NB4 (cell line): ENCODE measurements at regions not wholly inside any gene's neighbourhood (a gene's known extent, or its start where the extent isn't known, plus 50 kb on each side); places are given as distances from the start of the nearest gene placed in this dataset.
"Not testable (repeated sequence)": the region's sequence is repeated elsewhere in the genome, so short reads cannot be mapped to it uniquely, and the experiment has no call there.

Experiments used
- DNase-seq: peaks from one replicate; pipeline ENCODE4 v3.0.0; 2010; ENCODE audit warnings: low read depth
- H3K4me3 ChIP-seq: one replicate; pipeline ENCODE4 v1.5.1; 2011; ENCODE audit warnings: mild to moderate bottlenecking, low read depth, low read length, moderate library complexity
- CTCF ChIP-seq: IDR thresholded peaks from one replicate; pipeline ENCODE4 v1.5.1; 2012; ENCODE audit warnings: low read depth, low read length
- MAX ChIP-seq: IDR thresholded peaks from 2 replicates; pipeline ENCODE4 v1.6.1; 2011; ENCODE audit warnings: low read depth, low read length
- MYC ChIP-seq: IDR thresholded peaks from 2 replicates; pipeline ENCODE4 v1.6.1; 2011; ENCODE audit warnings: low read depth, low read length
- POLR2A ChIP-seq: IDR thresholded peaks from 2 replicates; pipeline ENCODE4 v1.6.1; 2011; ENCODE audit warnings: mild to moderate bottlenecking; ENCODE audit not compliant: insufficient read length; ENCODE audit errors: extremely low read depth

GRCh38 chr18:79603321-79604204, 76.0 kb upstream of the CTDP1 start:
- TF ChIP-seq POLR2A = no peak
- no peak for TF ChIP-seq MAX
- TF ChIP-seq MYC = no peak
- no peak for TF ChIP-seq CTCF
- H3K4me3 ChIP-seq = no peak overlapping the region
- DNase-seq = peak; percentile 56

DNA sequence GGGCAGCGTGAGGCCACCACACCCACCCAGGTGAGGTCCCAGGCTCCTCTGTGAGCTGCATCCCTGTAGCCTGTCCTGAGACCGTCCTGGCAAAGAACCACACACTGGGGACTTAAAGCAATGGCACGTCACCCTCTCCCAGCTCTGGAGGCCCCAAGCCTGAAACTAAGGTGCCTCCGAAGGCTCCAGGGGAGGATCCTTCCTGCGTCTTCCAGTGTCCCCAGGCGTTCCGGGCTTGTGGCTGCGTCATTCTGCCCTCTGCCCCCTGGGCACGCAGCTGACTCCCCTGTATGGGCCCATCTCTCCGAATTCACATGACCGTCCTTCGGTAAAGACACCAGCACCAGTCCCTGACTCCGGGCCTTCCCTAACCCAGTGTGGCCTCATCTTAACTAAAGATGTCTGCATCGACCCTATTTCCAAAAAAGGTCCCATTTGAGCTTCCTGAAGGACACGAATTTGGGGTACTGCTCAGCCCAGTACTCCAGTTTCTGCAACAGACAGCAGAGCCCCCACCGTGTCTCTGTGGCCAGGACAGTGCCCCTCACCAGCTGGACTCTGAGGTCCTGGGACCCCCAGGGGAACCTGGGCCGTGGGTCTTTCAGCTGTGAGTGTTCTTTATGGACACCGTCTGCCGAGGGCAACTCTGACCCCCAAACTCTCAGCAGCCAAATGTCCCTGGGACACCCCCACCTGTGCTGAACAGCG, 75.2 kb upstream of the CTDP1 start:
- TF ChIP-seq CTCF = no peak
- TF ChIP-seq MYC = no peak
- no peak for TF ChIP-seq MAX
- TF ChIP-seq POLR2A = no peak
- DNase-seq = no peak
- no peak overlapping the region for H3K4me3 ChIP-seq

DNA sequence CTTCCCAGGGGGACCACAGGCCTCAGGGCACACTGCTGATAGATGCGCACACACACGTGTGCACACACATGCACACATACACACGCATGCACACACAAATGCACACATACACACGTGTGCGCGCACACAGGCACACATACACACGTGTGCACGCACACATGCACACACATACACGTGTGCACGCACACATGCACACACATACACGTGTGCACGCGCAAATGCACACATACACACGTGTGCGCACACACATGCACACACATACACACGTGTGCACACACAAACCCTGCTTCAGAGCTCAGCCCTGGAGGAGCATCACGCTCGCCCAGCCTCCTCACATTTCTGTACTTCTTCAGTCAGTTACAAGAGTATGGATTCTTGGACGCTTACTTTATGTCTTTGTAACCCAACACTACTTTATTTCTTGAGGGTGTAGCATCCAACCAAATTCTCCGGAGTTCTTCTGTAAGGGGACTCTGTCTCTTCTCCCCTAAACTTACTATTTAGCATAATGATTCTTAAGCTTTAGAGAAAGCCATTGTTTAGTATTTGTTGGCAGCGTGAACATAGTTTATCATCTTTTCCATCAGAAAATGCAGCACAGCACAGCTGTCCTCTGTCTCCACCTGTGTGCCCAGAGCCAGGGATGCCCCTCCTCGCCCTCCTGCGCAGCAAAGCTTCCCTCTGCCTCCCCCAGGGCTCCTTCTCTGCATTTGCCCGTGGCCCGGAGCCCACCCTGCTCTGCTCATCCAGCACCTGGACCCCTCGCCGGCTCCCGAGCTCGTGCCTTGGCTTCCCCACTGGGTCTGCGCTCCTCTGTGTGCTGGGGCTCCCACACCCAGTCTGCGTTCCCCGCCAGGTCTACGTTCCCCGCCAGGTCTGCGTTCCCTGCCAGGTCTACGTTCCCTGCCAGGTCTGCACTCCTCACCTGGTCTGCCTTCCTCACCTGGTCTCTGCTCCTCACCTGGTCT, 74.4 kb upstream of the CTDP1 start:
- TF ChIP-seq CTCF (no peak), MAX (no peak), POLR2A (no peak), MYC (no peak)
- no peak overlapping the region for H3K4me3 ChIP-seq
- DNase-seq = no peak

DNA sequence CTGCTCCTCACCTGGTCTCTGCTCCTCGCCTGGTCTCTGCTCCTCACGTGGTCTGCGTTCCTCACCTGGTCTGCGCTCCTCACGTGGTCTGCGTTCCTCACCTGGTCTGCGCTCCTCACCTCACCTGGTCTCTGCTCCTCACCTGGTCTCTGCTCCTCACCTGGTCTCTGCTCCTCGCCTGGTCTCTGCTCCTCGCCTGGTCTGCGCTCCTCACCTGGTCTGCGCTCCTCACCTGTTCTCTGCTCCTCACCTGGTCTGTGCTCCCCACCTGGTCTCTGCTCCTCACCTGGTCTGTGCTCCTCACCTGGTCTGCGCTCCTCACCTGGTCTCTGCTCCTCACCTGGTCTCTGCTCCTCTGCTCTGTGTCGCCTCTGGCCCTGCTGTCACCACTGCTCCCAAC, 73.5 kb upstream of the CTDP1 start:
- not testable (repeated sequence) for DNase-seq, H3K4me3 ChIP-seq

- no peak for DNase-seq
- H3K4me3 ChIP-seq = no peak overlapping the region
- TF ChIP-seq POLR2A = no peak
Observed at GRCh38 chr18:79606621-79607331, 72.8 kb upstream of the CTDP1 start.

GRCh38 chr18:79607361-79607952, 72.1 kb upstream of the CTDP1 start:
- H3K4me3 ChIP-seq = no peak overlapping the region
- TF ChIP-seq MAX = no peak
- TF ChIP-seq MYC = no peak
- no peak for TF ChIP-seq CTCF
- no peak for TF ChIP-seq POLR2A
- DNase-seq = no peak
